CD4-positive, CD25-positive, alpha-beta regulatory T cell (primary cell): ENCODE measurements at regions not wholly inside any gene's neighbourhood (a gene's known extent, or its start where the extent isn't known, plus 50 kb on each side); places are given as distances from the start of the nearest gene placed in this dataset.

ENCODE experiments used
- ATAC-seq, 2 donors: fragments of 150-1000 bp; cut with Tn5 transposase; one replicate each; pipeline ENCODE4 v1.10.0; 2021; ENCODE audit warnings: low read depth in 2 of 2, moderate number of reproducible peaks in 2 of 2, moderate library complexity in 1 of 2
- DNase-seq, 3 donors: peaks; one replicate each; pipeline versions ENCODE4 v3.0.0 to v3.0.0-alpha.2; 2012 to 2022; ENCODE audit warnings: mixed read lengths in 1 of 3
- H3K27ac ChIP-seq: one replicate; pipeline ENCODE4 v1.7.0; 2013; ENCODE audit warnings: mild to moderate bottlenecking, low read length; ENCODE audit not compliant: insufficient read depth, poor library complexity, severe bottlenecking
- H3K27me3 ChIP-seq: one replicate; pipeline ENCODE4 v1.7.0; 2013; ENCODE audit warnings: low read length; ENCODE audit not compliant: control insufficient read depth, insufficient read depth
- H3K36me3 ChIP-seq: one replicate; pipeline ENCODE4 v1.7.0; 2013; ENCODE audit warnings: mild to moderate bottlenecking, low read length, moderate library complexity; ENCODE audit not compliant: control insufficient read depth, insufficient read depth
- H3K4me1 ChIP-seq: 2 replicates; pipeline ENCODE4 v1.7.0; 2013; ENCODE audit warnings: mild to moderate bottlenecking, low read length; ENCODE audit not compliant: insufficient read depth, control insufficient read depth, poor library complexity, severe bottlenecking
- H3K4me3 ChIP-seq: one replicate; pipeline ENCODE4 v1.7.0; 2013; ENCODE audit warnings: low read depth, mild to moderate bottlenecking, low read length, moderate library complexity
- H3K9me3 ChIP-seq, 2 experiments: 1 replicate in 1 of 2; 2 replicates in 1 of 2; pipeline ENCODE4 v1.7.0; 2013; ENCODE audit warnings: low read length in 2 of 2, mild to moderate bottlenecking in 1 of 2, moderate library complexity in 1 of 2; ENCODE audit not compliant: control insufficient read depth in 2 of 2
- H3K27ac Mint-ChIP-seq, 3 donors: one replicate each; pipeline ENCODE4 v1.8.0; 2020 to 2022; ENCODE audit warnings: mild to moderate bottlenecking in 3 of 3, mixed read lengths in 3 of 3, moderate library complexity in 2 of 3
- H3K27me3 Mint-ChIP-seq: one replicate; pipeline ENCODE4 v1.8.0; 2022; ENCODE audit warnings: mild to moderate bottlenecking, mixed read lengths
- H3K36me3 Mint-ChIP-seq: one replicate; pipeline ENCODE4 v1.8.0; 2020; ENCODE audit warnings: mixed read lengths
- H3K4me1 Mint-ChIP-seq, 4 donors: one replicate each; pipeline ENCODE4 v1.8.0; 2020 to 2022; ENCODE audit warnings: mixed read lengths in 4 of 4, mild to moderate bottlenecking in 1 of 4
- H3K4me3 Mint-ChIP-seq, 4 donors: one replicate each; pipeline ENCODE4 v1.8.0; 2020 to 2022; ENCODE audit warnings: mild to moderate bottlenecking in 4 of 4, mixed read lengths in 4 of 4, moderate library complexity in 3 of 4
- H3K9me3 Mint-ChIP-seq, 7 donors: one replicate each; pipeline ENCODE4 v1.8.0; 2020 to 2022; ENCODE audit warnings: mixed read lengths in 7 of 7, mild to moderate bottlenecking in 3 of 7, moderate library complexity in 2 of 7

DNA sequence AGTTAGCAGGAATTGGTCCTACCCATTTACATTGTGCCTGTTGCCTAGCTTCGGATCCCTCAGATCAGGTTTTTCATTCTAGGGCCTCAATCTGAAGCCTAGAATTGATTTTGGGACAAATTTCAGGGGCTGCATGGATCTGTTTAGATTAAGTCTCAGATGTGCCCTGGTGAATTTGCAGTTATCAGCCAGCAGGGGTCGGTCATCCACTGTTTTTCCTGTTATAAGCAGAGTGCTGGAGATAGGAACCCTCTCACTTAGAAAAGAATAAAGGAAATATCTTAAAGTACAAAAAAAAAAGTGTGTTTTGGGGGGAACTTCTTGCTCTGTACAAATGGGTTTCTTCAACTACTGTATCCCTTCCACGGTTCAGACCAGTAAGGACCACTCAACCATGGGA is 212.5 kb downstream of the BCHE start:
- Histone ChIP-seq H3K4me3 (no peak overlapping the region), H3K27ac (no peak overlapping the region), H3K36me3 (no peaks in the 10 kb centered on the region), H3K4me1 (no peaks in the 10 kb centered on the region), H3K9me3 (peaks cover 5 to 26% of the 10 kb centered on the region in 2 experiments), H3K27me3 (no peaks in the 10 kb centered on the region)
- Mint-ChIP-seq H3K4me3 (no peak overlapping the region), H3K36me3 (no peaks in the 10 kb centered on the region), H3K4me1 (no peaks in the 10 kb centered on the region), H3K9me3 (peaks cover 4 to 21% (median 6%) of the 10 kb centered on the region in 7 donors), H3K27me3 (no peaks in the 10 kb centered on the region), H3K27ac (no peak overlapping the region)
- ATAC-seq, result no peak
- DNase-seq, result no peak

DNA sequence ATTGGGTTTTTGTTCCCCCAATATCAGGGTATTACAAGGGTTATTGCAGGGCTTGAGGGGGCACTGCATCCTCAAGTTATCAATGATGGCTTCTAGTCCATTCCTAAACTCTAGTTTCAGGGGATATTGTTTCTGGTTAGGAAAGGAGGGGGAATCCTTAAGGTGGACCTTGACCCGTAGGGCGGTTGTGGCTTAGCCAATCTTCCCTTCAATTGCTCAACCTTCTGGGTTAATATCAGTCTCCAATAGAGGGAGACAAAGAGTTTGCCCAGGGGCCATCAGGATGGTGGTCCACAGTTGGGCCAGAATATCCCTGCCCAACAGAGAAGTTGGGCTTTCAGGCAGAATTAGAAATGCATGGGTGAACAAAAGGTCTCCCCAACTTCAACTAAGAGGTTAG is 214.9 kb downstream of the BCHE start:
- H3K36me3 ChIP-seq, result no peaks in the 10 kb centered on the region
- no peaks in the 10 kb centered on the region for H3K4me1 ChIP-seq
- H3K4me3 Mint-ChIP-seq, result no peak overlapping the region
- no peak overlapping the region for H3K27ac ChIP-seq
- H3K9me3 Mint-ChIP-seq, result peaks cover 4 to 15% (median 10%) of the 10 kb centered on the region in 7 donors
- no peak for ATAC-seq
- no peak overlapping the region for H3K27ac Mint-ChIP-seq
- no peak overlapping the region for H3K4me3 ChIP-seq
- DNase-seq, result no peak
- H3K4me1 Mint-ChIP-seq, result no peaks in the 10 kb centered on the region
- no peaks in the 10 kb centered on the region for H3K27me3 Mint-ChIP-seq
- H3K36me3 Mint-ChIP-seq, result no peaks in the 10 kb centered on the region
- peaks cover 2 to 26% of the 10 kb centered on the region in 2 experiments for H3K9me3 ChIP-seq
- H3K27me3 ChIP-seq, result no peaks in the 10 kb centered on the region

DNA sequence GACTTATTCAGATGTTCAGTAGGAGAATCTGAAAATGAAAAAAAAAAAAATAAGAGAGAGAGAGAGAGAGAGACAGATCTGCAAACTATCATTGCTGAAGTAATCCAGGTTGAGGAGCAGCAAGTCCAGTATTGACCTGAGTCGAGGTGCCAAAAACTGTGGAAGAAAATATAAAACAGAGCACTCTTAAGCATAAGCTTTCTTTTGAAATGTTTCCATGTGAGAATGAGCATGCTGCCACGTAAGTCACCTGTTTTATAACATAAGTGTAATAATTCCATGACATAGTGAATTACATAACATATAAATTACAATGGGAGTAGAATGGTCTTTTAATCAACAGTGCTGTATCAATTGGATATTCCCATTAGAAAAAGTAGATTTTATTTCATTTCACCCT is 218.2 kb downstream of the BCHE start:
- no peaks in the 10 kb centered on the region for H3K36me3 Mint-ChIP-seq
- no peaks in the 10 kb centered on the region for H3K4me1 Mint-ChIP-seq
- H3K27ac ChIP-seq, result no peak overlapping the region
- no peaks in the 10 kb centered on the region for H3K36me3 ChIP-seq
- H3K27me3 ChIP-seq, result no peaks in the 10 kb centered on the region
- H3K27me3 Mint-ChIP-seq, result no peaks in the 10 kb centered on the region
- peaks cover 2 to 23% of the 10 kb centered on the region in 2 experiments for H3K9me3 ChIP-seq
- H3K9me3 Mint-ChIP-seq, result peaks cover 3 to 15% (median 9%) of the 10 kb centered on the region in 7 donors
- no peak overlapping the region for H3K27ac Mint-ChIP-seq
- no peaks in the 10 kb centered on the region for H3K4me1 ChIP-seq
- ATAC-seq (no peak), DNase-seq (no peak)
- no peak overlapping the region for H3K4me3 ChIP-seq
- no peak overlapping the region for H3K4me3 Mint-ChIP-seq

DNA sequence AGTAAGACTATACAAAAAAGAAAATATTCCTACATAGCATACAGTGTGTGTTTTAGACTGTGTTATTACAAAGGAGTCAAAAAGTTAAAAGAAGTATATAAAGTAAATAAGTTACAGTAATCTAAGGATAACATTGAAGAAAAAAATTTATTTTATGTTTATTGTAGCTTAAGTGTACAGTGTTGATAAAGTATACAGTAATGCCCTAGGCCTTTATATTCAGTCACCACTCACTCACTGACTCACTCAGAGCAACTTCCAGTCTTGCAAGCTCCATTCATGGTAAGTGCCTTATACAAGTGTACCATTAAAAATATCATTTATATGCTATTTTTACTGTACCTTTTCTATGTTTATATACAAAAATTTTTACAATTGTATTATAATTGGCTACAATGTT is 220.1 kb downstream of the BCHE start:
- no peak overlapping the region for H3K4me3 Mint-ChIP-seq
- H3K27me3 ChIP-seq, result no peaks in the 10 kb centered on the region
- peaks cover 2 to 10% of the 10 kb centered on the region in 2 experiments for H3K9me3 ChIP-seq
- H3K36me3 ChIP-seq, result no peaks in the 10 kb centered on the region
- H3K27me3 Mint-ChIP-seq, result no peaks in the 10 kb centered on the region
- ATAC-seq (no peak), DNase-seq (no peak)
- no peaks in the 10 kb centered on the region for H3K4me1 ChIP-seq
- no peak overlapping the region for H3K27ac ChIP-seq
- no peak overlapping the region for H3K4me3 ChIP-seq
- no peaks in the 10 kb centered on the region for H3K36me3 Mint-ChIP-seq
- no peak overlapping the region for H3K27ac Mint-ChIP-seq
- H3K9me3 Mint-ChIP-seq, result peaks cover 0 to 10% (median 6%) of the 10 kb centered on the region in 7 donors
- no peaks in the 10 kb centered on the region for H3K4me1 Mint-ChIP-seq

DNA sequence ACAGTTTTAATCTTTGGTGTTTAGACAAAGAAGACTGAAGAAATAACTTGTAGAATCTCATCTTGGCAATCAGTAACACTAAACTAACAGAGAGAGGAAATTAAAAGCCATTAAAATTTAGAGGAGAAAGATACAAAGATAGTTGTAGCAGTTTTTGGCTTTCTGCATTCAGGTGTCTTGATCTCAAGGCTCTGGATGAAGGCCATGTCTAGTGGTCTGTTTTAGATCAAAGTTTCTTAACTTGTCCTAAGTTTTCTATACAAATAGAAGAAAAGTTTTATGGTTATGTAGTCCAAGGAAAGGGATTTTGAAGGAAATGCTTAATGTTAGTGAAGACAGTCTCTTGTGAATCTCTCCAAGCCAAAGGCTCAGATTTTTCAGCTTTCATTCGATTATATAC is 222.9 kb downstream of the BCHE start:
- no peak overlapping the region for H3K27ac Mint-ChIP-seq
- H3K4me1 Mint-ChIP-seq, result no peaks in the 10 kb centered on the region
- no peaks in the 10 kb centered on the region for H3K27me3 Mint-ChIP-seq
- H3K9me3 Mint-ChIP-seq, result peaks cover 0 to 14% (median 2%) of the 10 kb centered on the region in 7 donors
- Histone ChIP-seq H3K4me1 (no peaks in the 10 kb centered on the region), H3K36me3 (no peaks in the 10 kb centered on the region), H3K27me3 (no peaks in the 10 kb centered on the region), H3K27ac (no peak overlapping the region), H3K9me3 (no peaks in the 10 kb centered on the region), H3K4me3 (no peak overlapping the region)
- ATAC-seq (no peak), DNase-seq (no peak)
- H3K36me3 Mint-ChIP-seq, result no peaks in the 10 kb centered on the region
- no peak overlapping the region for H3K4me3 Mint-ChIP-seq

DNA sequence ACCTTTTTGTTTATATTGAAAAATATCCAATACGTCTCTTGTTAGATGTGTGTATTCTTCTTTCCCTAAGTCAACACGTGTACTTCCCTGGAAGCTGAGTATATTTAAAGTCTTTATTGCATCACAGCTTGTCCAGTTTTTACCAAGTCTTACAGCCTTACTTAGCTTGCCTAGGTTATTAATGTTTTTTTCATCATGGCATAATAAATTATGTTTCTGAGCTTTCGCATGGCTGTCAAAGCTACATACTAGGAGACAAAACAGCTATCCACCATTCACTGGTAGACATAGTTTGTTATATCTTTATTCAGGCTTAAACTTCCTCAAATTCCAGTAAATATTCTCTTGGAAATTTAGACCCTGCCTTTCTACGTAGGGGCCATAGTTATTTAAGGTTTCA is 224.2 kb downstream of the BCHE start:
- H3K4me1 ChIP-seq, result no peaks in the 10 kb centered on the region
- H3K4me1 Mint-ChIP-seq, result no peaks in the 10 kb centered on the region
- H3K27ac Mint-ChIP-seq, result no peak overlapping the region
- H3K27me3 ChIP-seq, result no peaks in the 10 kb centered on the region
- H3K27ac ChIP-seq, result no peak overlapping the region
- no peak overlapping the region for H3K4me3 Mint-ChIP-seq
- no peaks in the 10 kb centered on the region for H3K27me3 Mint-ChIP-seq
- no peaks in the 10 kb centered on the region for H3K36me3 Mint-ChIP-seq
- H3K36me3 ChIP-seq, result no peaks in the 10 kb centered on the region
- ATAC-seq (no peak), DNase-seq (no peak)
- H3K9me3 Mint-ChIP-seq, result peaks cover 0 to 9% (median 1%) of the 10 kb centered on the region in 7 donors
- no peaks in the 10 kb centered on the region for H3K9me3 ChIP-seq
- H3K4me3 ChIP-seq, result no peak overlapping the region

DNA sequence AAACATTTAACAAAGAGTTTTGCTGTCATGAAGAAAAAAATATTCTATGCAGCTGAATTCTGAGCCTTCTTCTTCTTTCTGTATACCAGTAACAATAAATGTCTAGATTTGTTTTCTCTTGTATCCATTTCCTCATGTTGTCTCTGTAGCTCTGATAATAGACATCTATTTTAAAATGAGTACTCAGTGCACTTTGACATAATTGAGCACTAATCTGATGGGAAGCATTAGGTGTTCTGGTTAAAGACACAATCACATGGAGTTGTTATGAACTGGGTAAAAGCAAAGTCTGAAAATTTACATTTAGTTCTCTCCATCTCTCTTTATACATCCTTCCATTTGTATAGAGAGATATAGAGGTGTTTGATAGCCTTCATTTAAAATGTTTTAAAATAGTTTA is 230.0 kb downstream of the BCHE start:
- peaks cover 0 to 6% (median 1%) of the 10 kb centered on the region in 7 donors for H3K9me3 Mint-ChIP-seq
- Histone ChIP-seq H3K9me3 (no peaks in the 10 kb centered on the region), H3K4me3 (no peak overlapping the region), H3K27ac (no peak overlapping the region), H3K4me1 (no peaks in the 10 kb centered on the region), H3K27me3 (no peaks in the 10 kb centered on the region), H3K36me3 (no peaks in the 10 kb centered on the region)
- no peaks in the 10 kb centered on the region for H3K27me3 Mint-ChIP-seq
- DNase-seq (no peak), ATAC-seq (no peak)
- no peaks in the 10 kb centered on the region for H3K36me3 Mint-ChIP-seq
- H3K4me3 Mint-ChIP-seq, result no peak overlapping the region
- H3K4me1 Mint-ChIP-seq, result no peaks in the 10 kb centered on the region
- H3K27ac Mint-ChIP-seq, result no peak overlapping the region

DNA sequence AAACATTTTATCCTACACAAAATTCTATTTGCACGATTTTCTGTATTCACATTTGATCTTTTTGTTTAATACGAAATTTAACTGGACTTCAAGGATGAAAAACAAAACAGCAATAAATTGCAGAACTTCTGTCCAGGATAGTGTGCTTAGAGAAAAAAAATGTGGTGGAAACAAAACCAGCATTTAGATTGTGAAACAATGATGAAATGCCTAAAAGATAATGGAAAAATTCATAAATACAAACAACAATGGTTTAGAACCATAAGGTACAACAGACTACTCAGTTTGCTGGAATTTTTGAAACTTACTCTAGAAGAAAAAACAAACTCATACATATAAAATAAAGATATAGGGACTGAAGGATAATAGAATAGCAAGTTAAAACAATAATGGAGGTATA is 234.0 kb downstream of the BCHE start:
- DNase-seq (no peak), ATAC-seq (no peak)
- H3K4me1 ChIP-seq, result no peaks in the 10 kb centered on the region
- no peaks in the 10 kb centered on the region for H3K27me3 ChIP-seq
- Mint-ChIP-seq H3K4me1 (no peaks in the 10 kb centered on the region), H3K27me3 (no peaks in the 10 kb centered on the region), H3K9me3 (peaks cover 0 to 12% (median 2%) of the 10 kb centered on the region in 7 donors), H3K27ac (no peak overlapping the region), H3K4me3 (no peak overlapping the region), H3K36me3 (no peaks in the 10 kb centered on the region)
- H3K36me3 ChIP-seq, result no peaks in the 10 kb centered on the region
- H3K9me3 ChIP-seq, result no peaks in the 10 kb centered on the region
- no peak overlapping the region for H3K4me3 ChIP-seq
- no peak overlapping the region for H3K27ac ChIP-seq
